ENCODE measurements at regions not wholly inside any gene's neighbourhood (a gene's known extent, or its start where the extent isn't known, plus 50 kb on each side); places are given as distances from the start of the nearest gene placed in this dataset.

DNA sequence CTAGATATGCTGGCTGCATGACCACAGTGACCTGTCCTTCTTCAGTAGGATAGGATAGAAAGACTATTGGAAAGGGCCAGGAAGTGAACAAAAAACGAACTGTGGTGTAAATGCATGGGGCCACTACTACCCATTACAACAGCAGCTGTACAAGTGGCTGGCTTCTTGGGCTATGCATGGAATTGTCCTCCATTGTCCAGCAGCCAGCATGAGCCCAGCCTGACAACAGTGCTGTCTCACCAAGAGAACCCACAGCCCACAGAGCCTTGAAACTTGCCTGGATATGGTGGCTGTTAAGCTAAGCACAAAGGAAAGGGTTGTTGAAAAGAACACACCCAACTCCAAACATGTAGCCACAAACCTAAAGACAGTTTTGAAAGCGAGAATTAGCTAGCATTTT is 330.2 kb upstream of the F9 start:
- H4K8ac ChIP-seq (ENCODE audit: extremely low read depth, insufficient read depth, low read length) = no peak overlapping the region
- no peaks in the 10 kb centered on the region for H3K36me3 ChIP-seq (ENCODE audit: control insufficient read depth in 2 of 4, insufficient read depth in 4 of 4, low read length in 3 of 4)
- H4K20me1 ChIP-seq (replicated peaks in 1 of 2; ENCODE audit: control insufficient read depth in 1 of 2, insufficient read depth in 2 of 2, low read length in 2 of 2) = peaks cover 0 to 5% of the 10 kb centered on the region in 2 experiments
- no peaks in the 10 kb centered on the region for H3K79me2 ChIP-seq (ENCODE audit: control insufficient read depth in 1 of 2, insufficient read depth in 2 of 2, low read length in 2 of 2)
- no peak overlapping the region for H3K23ac ChIP-seq (ENCODE audit: insufficient read length)
- no peak overlapping the region for H4K5ac ChIP-seq (ENCODE audit: insufficient read length, low read depth, low read length)
- FAIRE-seq = no peak
- H3K4me3 ChIP-seq (ENCODE audit: extremely low read depth in 1 of 4, insufficient read depth in 2 of 4, low read depth in 3 of 4, low read length in 4 of 4) = no peak overlapping the region
- no peak overlapping the region for H2BK12ac ChIP-seq (ENCODE audit: low read depth, low read length)
- no peak overlapping the region for H2AFZ ChIP-seq (ENCODE audit: low read length)
- H3K27ac ChIP-seq (ENCODE audit: low read depth, low read length) = no peak overlapping the region
- no peaks in the 10 kb centered on the region for H3K4me1 ChIP-seq (replicated peaks in 1 of 4; ENCODE audit: control insufficient read depth in 3 of 4, insufficient read depth in 4 of 4, low read length in 3 of 4)
- TF ChIP-seq ZNF274 (IDR thresholded peaks at IDR 0.05; ENCODE audit: borderline replicate concordance, extremely low read depth, low read length) = no peak
- no peak for TF ChIP-seq RBBP5 (IDR thresholded peaks at IDR 0.05; ENCODE audit: borderline replicate concordance, low read depth, low read length)
- TF ChIP-seq SUZ12 (IDR thresholded peaks at IDR 0.05; ENCODE audit: low read length) = no peak
- no peak for TF ChIP-seq GABPA (IDR thresholded peaks at IDR 0.05; ENCODE audit: borderline replicate concordance, insufficient read depth, low read length)
- no peak for TF ChIP-seq SIN3A (conservative IDR thresholded peaks at IDR 0.05 in 1 of 2, IDR thresholded peaks at IDR 0.05 in 1 of 2; ENCODE audit: low read depth in 1 of 2, low read length in 2 of 2)
- TF ChIP-seq EP300 (IDR thresholded peaks at IDR 0.05; ENCODE audit: borderline replicate concordance in 1 of 2, low read depth in 2 of 2, low read length in 2 of 2) = no peak
- no peak for TF ChIP-seq EGR1 (IDR thresholded peaks at IDR 0.05; ENCODE audit: borderline replicate concordance, low read depth, low read length)
- TF ChIP-seq PHF8 (conservative IDR thresholded peaks at IDR 0.05; ENCODE audit: low read depth, low read length) = no peak
- no peak for TF ChIP-seq BACH1 (IDR thresholded peaks at IDR 0.05; ENCODE audit: low read length)
- no peak for TF ChIP-seq SAP30 (IDR thresholded peaks at IDR 0.05; ENCODE audit: insufficient read depth, insufficient replicate concordance, low read length)
- no peak for TF ChIP-seq TCF12 (IDR thresholded peaks at IDR 0.05; ENCODE audit: low read depth, low read length)
- no peak for TF ChIP-seq TAF7 (optimal IDR thresholded peaks at IDR 0.05; ENCODE audit: borderline replicate concordance, low read depth, low read length)
- TF ChIP-seq HDAC2 (IDR thresholded peaks at IDR 0.05; ENCODE audit: borderline replicate concordance in 1 of 2, low read depth in 2 of 2, low read length in 2 of 2) = no peak
- H2BK20ac ChIP-seq (ENCODE audit: low read length) = no peak overlapping the region
- peaks cover 22 to 74% (median 52%) of the 10 kb centered on the region in 4 experiments for H3K27me3 ChIP-seq (replicated peaks in 1 of 4; ENCODE audit: control insufficient read depth in 3 of 4, extremely low read depth in 1 of 4, insufficient read depth in 3 of 4, low read length in 3 of 4)
- H2BK5ac ChIP-seq (ENCODE audit: low read depth, low read length) = no peak overlapping the region
- H3K18ac ChIP-seq (ENCODE audit: extremely low read depth, low read length) = no peak overlapping the region
- H3K4ac ChIP-seq (replicated peaks; ENCODE audit: insufficient read length, low read depth, low read length) = no peak overlapping the region
- ChIA-PET CTCF (ENCODE audit: partially characterized antibody) (no interaction called here), POLR2A (ENCODE audit: partially characterized antibody) (no interaction called here)
- H3K56ac ChIP-seq (replicated peaks; ENCODE audit: insufficient read length, low read depth, low read length) = no peak overlapping the region
- no peak overlapping the region for H3K14ac ChIP-seq (ENCODE audit: insufficient read length)
- H3K79me1 ChIP-seq (ENCODE audit: low read depth, low read length) = no peaks in the 10 kb centered on the region
- H3K9me3 ChIP-seq (ENCODE audit: insufficient read depth in 2 of 2, low read depth in 1 of 2, low read length in 1 of 2) = no peaks in the 10 kb centered on the region
- H2BK15ac ChIP-seq (ENCODE audit: low read length) = no peak overlapping the region
- no peak overlapping the region for H4K91ac ChIP-seq (replicated peaks; ENCODE audit: insufficient read length, low read length)
- peaks cover 6% of the 10 kb centered on the region; the same call in 1 of the 2 replicates for H3K23me2 ChIP-seq (ENCODE audit: low read depth, low read length)
- H2BK120ac ChIP-seq (replicated peaks; ENCODE audit: low read depth, low read length) = no peak overlapping the region
- no peak overlapping the region for H2AK5ac ChIP-seq (ENCODE audit: low read depth, low read length)
- no peak overlapping the region for H3K9ac ChIP-seq (replicated peaks in 1 of 4; ENCODE audit: extremely low read depth in 1 of 4, low read depth in 3 of 4, low read length in 3 of 4)
- no peak overlapping the region for H3K4me2 ChIP-seq (ENCODE audit: insufficient read depth in 1 of 2, low read depth in 2 of 2, low read length in 2 of 2)
- 67% methylated on average over 2 of the region's 2 CpGs; no CpG with 5 or more reads in 1 of the 2 experiments for WGBS, 2 experiments (ENCODE audit: extremely low coverage in 1 of 2, insufficient coverage in 1 of 2, insufficient read length in 1 of 2, insufficient replicate concordance in 2 of 2, low coverage in 1 of 2, low lambda C conversion rate in 2 of 2, missing lambda C conversion rate in 1 of 2)
- DNase-seq (ENCODE audit: low read depth in 1 of 2, low spot score in 2 of 2) = no peak
